ENCODE measurements at regions not wholly inside any gene's neighbourhood (a gene's known extent, or its start where the extent isn't known, plus 50 kb on each side); places are given as distances from the start of the nearest gene placed in this dataset.

- in situ Hi-C loops (cut with MboI), result no loop called here
- FAIRE-seq (no peak), ATAC-seq (no peak), DNase-seq (ENCODE audit: extremely low read depth in 1 of 4, low spot score in 3 of 4) (no peak)
- peaks cover 18 to 30% of the 10 kb centered on the region in 2 experiments for H3K4me1 ChIP-seq (replicated peaks in 1 of 2; ENCODE audit: control insufficient read depth in 2 of 2, insufficient read depth in 2 of 2, low read length in 2 of 2)
- no peak overlapping the region for H3K27ac ChIP-seq (ENCODE audit: extremely low read depth, low read depth, low read length)
- intact Hi-C loops (cut with micrococcal nuclease), result no loop called here
- H4K20me1 ChIP-seq (replicated peaks; ENCODE audit: control insufficient read depth, insufficient read depth, low read length), result peaks cover 4% of the 10 kb centered on the region; the same call in 1 of the 2 replicates
- no TSS peak for BruUV-seq (replicated peaks)
- H3K9ac ChIP-seq (ENCODE audit: insufficient read depth in 1 of 2, low read depth in 2 of 2, low read length in 2 of 2), result no peak overlapping the region
- no peak overlapping the region for H2AFZ ChIP-seq (ENCODE audit: low read depth, low read length)
- POLR2A ChIA-PET, result no interaction called here
- H3K4me2 ChIP-seq (ENCODE audit: insufficient read depth, low read length), result no peak overlapping the region
- H3K4me3 ChIP-seq, result no peak overlapping the region
- no peaks in the 10 kb centered on the region for H3K79me2 ChIP-seq (ENCODE audit: control insufficient read depth, insufficient read depth, low read length)
- H3K9me3 ChIP-seq (replicated peaks; ENCODE audit: control insufficient read depth, insufficient read depth, low read depth, low read length), result no peaks in the 10 kb centered on the region
- CTCF ChIA-PET (ENCODE audit: low intra/inter-chr PET ratio), result no interaction called here
- WGBS (ENCODE audit: insufficient coverage, low coverage, missing lambda C conversion rate), result 7% methylated on average over 2 of the region's 2 CpGs
- peaks cover 6% of the 10 kb centered on the region for H3K9me1 ChIP-seq (ENCODE audit: control insufficient read depth, insufficient read depth, low read length)
- H3K36me3 ChIP-seq (ENCODE audit: control insufficient read depth, insufficient read depth, low read length), result no peaks in the 10 kb centered on the region
- peaks cover 0 to 20% of the 10 kb centered on the region in 2 experiments; a peak in 2 of 5 replicates for H3K27me3 ChIP-seq (ENCODE audit: control insufficient read depth in 2 of 2, insufficient read depth in 2 of 2, low read length in 2 of 2)
- TF ChIP-seq CREB5 (CRISPR knock-in tag; IDR thresholded peaks at IDR 0.05) (no peak), BRF1 (IDR thresholded peaks at IDR 0.05; ENCODE audit: borderline replicate concordance, extremely low read depth, insufficient read length) (no peak), ZNF584 (CRISPR knock-in tag; IDR thresholded peaks at IDR 0.05; ENCODE audit: low read depth) (no peak), SP1 (CRISPR knock-in tag; IDR thresholded peaks at IDR 0.05) (no peak), MAFF (IDR thresholded peaks at IDR 0.05; ENCODE audit: low read length) (no peak), ZEB2 (IDR thresholded peaks at IDR 0.05) (no peak), ZFX (CRISPR knock-in tag; IDR thresholded peaks at IDR 0.05) (no peak), PHF21A (IDR thresholded peaks at IDR 0.05; ENCODE audit: borderline replicate concordance, low read depth) (no peak), JUNB (CRISPR knock-in tag; conservative IDR thresholded peaks at IDR 0.05) (no peak), HINFP (tag; conservative IDR thresholded peaks at IDR 0.05; ENCODE audit: low read depth) (no peak), ZNF408 (CRISPR knock-in tag; IDR thresholded peaks at IDR 0.05; ENCODE audit: low read depth) (no peak), XRCC3 (IDR thresholded peaks at IDR 0.05) (no peak)
Observed at GRCh38 chr11:19444231-19444630, 203.5 kb upstream of the E2F8 start.
